ENCODE measurements at regions not wholly inside any gene's neighbourhood (a gene's known extent, or its start where the extent isn't known, plus 50 kb on each side); places are given as distances from the start of the nearest gene placed in this dataset.

DNA sequence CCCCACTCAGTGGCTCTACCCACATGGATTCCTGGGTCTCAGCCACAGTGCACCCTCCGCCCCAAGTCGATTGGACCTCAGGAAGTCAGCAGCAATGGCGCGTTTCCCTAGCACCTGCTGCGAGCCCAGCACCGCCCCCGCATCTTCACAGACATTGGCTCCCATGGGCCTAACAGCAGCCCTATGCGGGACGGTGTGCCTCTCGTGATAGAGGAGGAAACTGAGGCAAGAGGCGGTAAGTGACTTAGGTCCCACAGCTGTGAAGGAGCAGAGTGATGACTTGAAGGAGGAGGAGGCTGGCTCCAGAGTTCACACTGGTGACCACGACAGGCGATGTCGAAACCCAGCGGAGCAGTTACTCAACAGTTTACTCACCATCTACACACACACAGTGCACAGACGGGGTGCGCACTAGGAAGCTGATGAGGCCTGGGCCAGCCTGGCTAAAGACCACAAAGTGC lies 104.5 kb upstream of the SOX1 start:
- no peaks in the 10 kb centered on the region for H3K27me3 ChIP-seq (ENCODE audit: control insufficient read depth, insufficient read depth, low read length)
- TF ChIP-seq, protein P1, sequence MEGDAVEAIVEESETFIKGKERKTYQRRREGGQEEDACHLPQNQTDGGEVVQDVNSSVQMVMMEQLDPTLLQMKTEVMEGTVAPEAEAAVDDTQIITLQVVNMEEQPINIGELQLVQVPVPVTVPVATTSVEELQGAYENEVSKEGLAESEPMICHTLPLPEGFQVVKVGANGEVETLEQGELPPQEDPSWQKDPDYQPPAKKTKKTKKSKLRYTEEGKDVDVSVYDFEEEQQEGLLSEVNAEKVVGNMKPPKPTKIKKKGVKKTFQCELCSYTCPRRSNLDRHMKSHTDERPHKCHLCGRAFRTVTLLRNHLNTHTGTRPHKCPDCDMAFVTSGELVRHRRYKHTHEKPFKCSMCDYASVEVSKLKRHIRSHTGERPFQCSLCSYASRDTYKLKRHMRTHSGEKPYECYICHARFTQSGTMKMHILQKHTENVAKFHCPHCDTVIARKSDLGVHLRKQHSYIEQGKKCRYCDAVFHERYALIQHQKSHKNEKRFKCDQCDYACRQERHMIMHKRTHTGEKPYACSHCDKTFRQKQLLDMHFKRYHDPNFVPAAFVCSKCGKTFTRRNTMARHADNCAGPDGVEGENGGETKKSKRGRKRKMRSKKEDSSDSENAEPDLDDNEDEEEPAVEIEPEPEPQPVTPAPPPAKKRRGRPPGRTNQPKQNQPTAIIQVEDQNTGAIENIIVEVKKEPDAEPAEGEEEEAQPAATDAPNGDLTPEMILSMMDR (IDR thresholded peaks at IDR 0.05) = no peak
- TF ChIP-seq REST (IDR thresholded peaks at IDR 0.05; ENCODE audit: insufficient read depth in 1 of 2, low read depth in 2 of 2, low read length in 1 of 2) (no peak), SIN3A (IDR thresholded peaks at IDR 0.05; ENCODE audit: borderline replicate concordance, insufficient read depth, low read depth, low read length) (no peak), POLR2AphosphoS5 (IDR thresholded peaks at IDR 0.05; ENCODE audit: low read depth, low read length) (no peak), TCF7L2 (IDR thresholded peaks at IDR 0.05; ENCODE audit: low read depth, low read length) (no peak)
- BruUV-seq (replicated peaks) = no TSS peak
- H3K4me3 ChIP-seq (ENCODE audit: low read depth in 2 of 2, low read length in 2 of 2) = no peak overlapping the region
- H3K9me3 ChIP-seq (ENCODE audit: control insufficient read depth, insufficient read depth, low read depth, low read length) = no peaks in the 10 kb centered on the region
- intact Hi-C loops (cut with micrococcal nuclease; ENCODE audit: unreplicated experiment) = no loop called here
- ChIA-PET POLR2A (no interaction called here), CTCF (no interaction called here)
- DNase-seq (ENCODE audit: low read depth, low spot score) (no peak), ATAC-seq (no peak)
- no peaks in the 10 kb centered on the region for H3K4me1 ChIP-seq (ENCODE audit: control insufficient read depth, insufficient read depth, low read length)
- H3K27ac ChIP-seq (ENCODE audit: low read length) = no peak overlapping the region
- no peaks in the 10 kb centered on the region for H3K36me3 ChIP-seq (ENCODE audit: control insufficient read depth, insufficient read depth, low read length)
- in situ Hi-C loops (cut with HindIII; ENCODE audit: low pct_unique_long_range_greater_than_20kb, low sequenced_read_pairs) = no loop called here

- H3K27me3 ChIP-seq (ENCODE audit: control insufficient read depth, insufficient read depth, low read length) = no peaks in the 10 kb centered on the region
- no TSS peak for BruUV-seq (replicated peaks)
- H3K9me3 ChIP-seq (ENCODE audit: control insufficient read depth, insufficient read depth, low read depth, low read length) = no peaks in the 10 kb centered on the region
- DNase-seq (ENCODE audit: low read depth, low spot score) (no peak), ATAC-seq (no peak)
- ChIA-PET POLR2A (no interaction called here), CTCF (interaction anchor here (0.6 kb wide), 1 partner anchor 17 kb away, joined by 6 read pairs; no protein-coding TSS in a partner anchor)
- H3K4me3 ChIP-seq (ENCODE audit: low read depth in 2 of 2, low read length in 2 of 2) = no peak overlapping the region
- in situ Hi-C loops (cut with HindIII; ENCODE audit: low pct_unique_long_range_greater_than_20kb, low sequenced_read_pairs) = no loop called here
- TF ChIP-seq, protein P1 (IDR thresholded peaks at IDR 0.05) = no peak
- TF ChIP-seq REST (IDR thresholded peaks at IDR 0.05; ENCODE audit: insufficient read depth in 1 of 2, low read depth in 2 of 2, low read length in 1 of 2) (no peak), SIN3A (IDR thresholded peaks at IDR 0.05; ENCODE audit: borderline replicate concordance, insufficient read depth, low read depth, low read length) (no peak), POLR2AphosphoS5 (IDR thresholded peaks at IDR 0.05; ENCODE audit: low read depth, low read length) (no peak), TCF7L2 (IDR thresholded peaks at IDR 0.05; ENCODE audit: low read depth, low read length) (no peak)
- intact Hi-C loops (cut with micrococcal nuclease; ENCODE audit: unreplicated experiment) = no loop called here
- H3K4me1 ChIP-seq (ENCODE audit: control insufficient read depth, insufficient read depth, low read length) = no peaks in the 10 kb centered on the region
- H3K27ac ChIP-seq (ENCODE audit: low read length) = no peak overlapping the region
- H3K36me3 ChIP-seq (ENCODE audit: control insufficient read depth, insufficient read depth, low read length) = no peaks in the 10 kb centered on the region
Measured at GRCh38 chr13:111963031-111963430, 103.9 kb upstream of the SOX1 start.
